ENCODE measurements at regions not wholly inside any gene's neighbourhood (a gene's known extent, or its start where the extent isn't known, plus 50 kb on each side); places are given as distances from the start of the nearest gene placed in this dataset.

GRCh38 chr1:227417756-227418480 is 99.6 kb upstream of the CDC42BPA start:
- TF ChIP-seq POLR2A (IDR thresholded peaks at IDR 0.05; ENCODE audit: low read length) = no peak
- TF ChIP-seq GATA1 (IDR thresholded peaks at IDR 0.05; ENCODE audit: low read depth, low read length) = no peak
